H1 (cell line): ENCODE measurements at regions not wholly inside any gene's neighbourhood (a gene's known extent, or its start where the extent isn't known, plus 50 kb on each side); places are given as distances from the start of the nearest gene placed in this dataset.

Source experiments
- CTCF ChIP-seq, 3 experiments: IDR thresholded peaks; 1 replicate in 2 of 3; 2 replicates in 1 of 3; pipeline versions ENCODE4 v1.5.1 to v1.6.1; 2011; ENCODE audit warnings: low read length in 3 of 3, mild to moderate bottlenecking in 3 of 3, inconsistent platforms in 2 of 3, low read depth in 1 of 3, moderate library complexity in 1 of 3; ENCODE audit not compliant: insufficient read depth in 1 of 3; ENCODE audit errors: control extremely low read depth in 1 of 3
- EGR1 ChIP-seq: IDR thresholded peaks from 2 replicates; pipeline ENCODE4 v1.6.1; 2011; ENCODE audit warnings: low read depth, low read length, borderline replicate concordance
- EP300 ChIP-seq, 2 experiments: IDR thresholded peaks; 1 replicate in 1 of 2; 2 replicates in 1 of 2; pipeline ENCODE4 v1.6.1; 2011 to 2012; ENCODE audit warnings: low read depth in 2 of 2, low read length in 2 of 2, mild to moderate bottlenecking in 2 of 2, borderline replicate concordance in 1 of 2, inconsistent platforms in 1 of 2, moderate library complexity in 1 of 2
- GTF2F1 ChIP-seq: IDR thresholded peaks from 2 replicates; pipeline ENCODE4 v1.6.1; 2012; ENCODE audit warnings: low read depth, low read length, improper control_type of control experiment, borderline replicate concordance
- NANOG ChIP-seq: IDR thresholded peaks from 2 replicates; pipeline ENCODE4 v1.6.1; 2011; ENCODE audit warnings: low read length, low read depth, mild to moderate bottlenecking, inconsistent platforms; ENCODE audit not compliant: insufficient read depth, poor library complexity, severe bottlenecking
- POLR2A ChIP-seq, 2 experiments: IDR thresholded peaks; 1 replicate in 1 of 2; 2 replicates in 1 of 2; pipeline ENCODE4 v1.6.1; 2011; ENCODE audit warnings: low read depth in 2 of 2, low read length in 2 of 2, mild to moderate bottlenecking in 2 of 2; ENCODE audit errors: control extremely low read depth in 1 of 2
- POLR2AphosphoS5 ChIP-seq: IDR thresholded peaks from 2 replicates; pipeline ENCODE4 v1.6.1; 2011; ENCODE audit warnings: low read depth, low read length
- RAD21 ChIP-seq, 2 experiments: IDR thresholded peaks in 1 of 2; conservative IDR thresholded peaks in 1 of 2; 2 replicates each; pipeline ENCODE4 v1.6.1; 2011; ENCODE audit warnings: low read depth in 2 of 2, low read length in 2 of 2, improper control_type of control experiment in 1 of 2, inconsistent platforms in 1 of 2, mild to moderate bottlenecking in 1 of 2, moderate library complexity in 1 of 2
- RFX5 ChIP-seq: IDR thresholded peaks from 2 replicates; pipeline ENCODE4 v1.6.1; 2011; ENCODE audit warnings: low read depth, low read length, improper control_type of control experiment, borderline replicate concordance
- SAP30 ChIP-seq: fragments of 300-600 bp; sonication (generic); IDR thresholded peaks from 2 replicates; pipeline ENCODE4 v1.7.1; 2012; ENCODE audit warnings: low read length, moderate library complexity, mild to moderate bottlenecking, inconsistent platforms; ENCODE audit not compliant: insufficient read depth, insufficient replicate concordance
- SIX5 ChIP-seq: IDR thresholded peaks from 2 replicates; pipeline ENCODE4 v1.6.1; 2011; ENCODE audit warnings: mild to moderate bottlenecking, low read depth, low read length
- SP1 ChIP-seq: IDR thresholded peaks from 2 replicates; pipeline ENCODE4 v1.6.1; 2011; ENCODE audit warnings: low read depth, low read length
- YY1 ChIP-seq: IDR thresholded peaks from 2 replicates; pipeline ENCODE4 v1.6.1; 2011; ENCODE audit warnings: low read depth, mild to moderate bottlenecking, low read length

- TF ChIP-seq EP300 (IDR thresholded peaks at IDR 0.05; ENCODE audit: borderline replicate concordance in 1 of 2, low read depth in 2 of 2, low read length in 2 of 2) (no peak), RFX5 (no peak), GTF2F1 (no peak), POLR2A (IDR thresholded peaks at IDR 0.05; ENCODE audit: control extremely low read depth in 1 of 2, low read depth in 2 of 2, low read length in 2 of 2) (no peak), YY1 (no peak), RAD21 (IDR thresholded peaks at IDR 0.05 in 1 of 2, conservative IDR thresholded peaks at IDR 0.05 in 1 of 2; ENCODE audit: low read depth in 2 of 2, low read length in 2 of 2) (no peak), SP1 (no peak), SAP30 (no peak), SIX5 (no peak), NANOG (no peak), CTCF (IDR thresholded peaks at IDR 0.05; ENCODE audit: control extremely low read depth in 1 of 3, insufficient read depth in 1 of 3, low read depth in 1 of 3, low read length in 3 of 3) (no peak), EGR1 (no peak), POLR2AphosphoS5 (no peak)
These were observed 337.3 kb upstream of the E2F7 start for GRCh38 chr12:77402716-77403115.
